NCI-H2081 treated with DMSO at 0.1 percent for 48 hours (cell line): ENCODE measurements at regions not wholly inside any gene's neighbourhood (a gene's known extent, or its start where the extent isn't known, plus 50 kb on each side); places are given as distances from the start of the nearest gene placed in this dataset.

Source experiments
- DNase-seq: peaks from one replicate; lab custom pipeline; 2025; lab: John Stamatoyannopoulos, UW

- no peak for DNase-seq
Observed at GRCh38 chrX:125791787-125792186, 374.3 kb downstream of the DCAF12L2 start.

- DNase-seq: no peak
Observed at GRCh38 chrX:125810856-125811255, 355.2 kb downstream of the DCAF12L2 start.

DNA sequence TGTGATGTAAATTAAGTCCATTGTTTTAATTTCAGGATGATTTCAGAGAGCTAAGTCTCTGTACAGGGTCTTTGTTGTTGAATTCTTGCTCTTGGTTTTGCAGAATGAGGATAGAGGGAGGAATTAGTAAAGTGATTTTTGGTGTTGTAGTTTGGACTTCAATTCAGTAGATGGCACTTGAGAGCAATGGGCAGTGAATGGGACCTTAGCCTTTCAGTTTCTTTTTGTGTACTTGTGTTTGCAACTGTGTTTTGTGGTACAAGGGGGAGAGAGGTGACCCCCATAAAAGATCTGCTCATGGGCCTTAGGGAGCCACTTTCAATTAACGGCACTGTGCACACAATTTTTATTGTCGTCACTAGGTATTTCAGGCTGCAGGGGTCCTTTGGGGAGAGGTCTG lies 340.0 kb downstream of the DCAF12L2 start:
- DNase-seq: no peak

DNA sequence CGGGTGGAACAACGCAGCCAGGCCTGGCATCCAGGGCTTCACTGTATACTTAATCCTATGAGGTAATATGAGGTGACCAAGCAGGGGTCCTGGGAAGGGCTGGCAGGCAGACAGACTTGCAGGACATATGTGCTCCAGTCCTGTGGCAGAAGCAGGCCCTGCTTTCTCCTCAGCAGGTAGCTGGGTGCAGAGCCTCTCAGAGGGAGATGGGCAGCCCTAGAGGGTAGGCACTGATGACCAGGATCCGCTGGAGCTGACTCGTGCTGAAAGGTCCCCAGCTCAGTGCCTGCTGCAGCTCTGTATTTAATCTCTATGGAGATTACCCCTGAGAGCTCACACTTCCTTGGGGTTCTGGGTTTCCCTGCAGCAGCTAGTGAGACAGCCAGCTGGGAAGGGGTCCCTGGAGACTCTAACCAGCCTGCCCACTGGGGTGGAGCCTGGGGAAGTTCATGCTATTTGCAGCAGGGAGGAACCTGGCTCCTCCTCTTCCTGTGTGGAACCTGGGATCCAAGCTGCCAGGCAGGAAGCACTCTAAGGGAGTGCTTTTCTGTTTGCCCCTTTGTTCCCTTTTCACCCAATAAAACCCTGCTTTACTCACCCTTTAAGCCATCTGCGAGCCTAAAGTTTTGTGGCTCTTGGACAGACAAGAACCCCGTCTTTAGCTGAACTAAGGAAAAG lies 339.2 kb downstream of the DCAF12L2 start:
- no peak for DNase-seq

- DNase-seq: no peak
Observed at GRCh38 chrX:125846271-125846670, 319.8 kb downstream of the DCAF12L2 start.

DNA sequence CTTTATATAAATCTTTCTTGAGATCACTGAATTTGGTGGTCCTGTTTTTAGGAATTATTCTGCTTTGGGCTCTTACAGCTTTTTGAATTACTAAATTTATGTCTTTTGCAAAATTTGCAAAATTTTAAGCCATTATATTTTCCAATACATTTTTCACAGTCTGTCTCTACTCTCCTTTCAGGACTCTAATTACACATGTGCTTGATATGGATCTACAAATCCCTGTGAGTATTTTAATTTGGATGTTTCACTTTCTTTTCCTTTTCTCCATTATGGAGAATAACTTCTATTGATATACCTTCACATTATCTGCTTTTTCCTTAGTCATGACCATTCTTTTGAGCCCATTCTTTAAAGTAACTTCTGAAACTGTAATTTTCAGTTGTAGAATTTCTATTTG lies 315.4 kb downstream of the DCAF12L2 start:
- DNase-seq: no peak

DNA sequence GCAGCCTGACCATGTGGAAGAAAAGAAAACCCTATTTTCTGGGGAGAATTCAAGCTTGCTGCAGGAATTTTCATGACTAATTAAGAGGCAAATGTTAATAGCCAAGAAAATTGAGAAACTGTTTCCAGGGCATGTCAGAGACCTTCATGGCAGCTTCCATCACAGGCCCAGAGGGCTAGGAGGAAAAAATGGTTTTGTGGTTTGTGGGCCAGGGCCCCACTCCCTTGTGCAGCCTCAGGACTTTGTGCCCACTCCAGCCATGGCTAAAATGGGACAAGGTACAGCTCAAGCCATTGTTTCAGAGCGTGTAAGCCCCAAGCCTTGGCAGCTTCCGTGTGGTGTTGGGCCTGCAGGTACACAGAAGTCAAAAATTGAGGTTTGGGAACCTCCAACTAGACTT lies 282.9 kb downstream of the DCAF12L2 start:
- no peak for DNase-seq

GRCh38 chrX:125894947-125895346 lies 271.1 kb downstream of the DCAF12L2 start:
- DNase-seq: no peak

GRCh38 chrX:125895518-125895917 lies 270.6 kb downstream of the DCAF12L2 start:
- DNase-seq: no peak

- no peak for DNase-seq
Observed at GRCh38 chrX:125926295-125926694, 239.8 kb downstream of the DCAF12L2 start.

GRCh38 chrX:125940985-125941384 lies 225.1 kb downstream of the DCAF12L2 start:
- DNase-seq: no peak

DNA sequence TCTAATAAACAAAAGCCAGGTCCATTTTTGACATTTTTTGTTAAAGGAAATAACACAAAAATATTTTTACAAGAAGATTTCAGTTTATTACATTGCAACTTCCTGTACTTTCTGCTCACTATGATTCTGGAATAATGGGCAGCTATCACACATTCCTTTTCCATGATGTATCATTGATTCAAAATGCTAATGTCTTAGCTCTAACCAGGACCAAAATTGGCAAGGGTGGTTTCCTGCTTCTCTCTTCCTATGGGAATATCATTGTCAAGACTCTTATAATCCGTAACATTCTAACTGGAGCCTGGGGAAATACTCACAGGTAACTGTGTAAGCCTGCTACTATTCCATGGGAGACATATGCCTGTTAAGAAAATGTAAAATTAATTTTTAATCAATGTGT lies 218.6 kb downstream of the DCAF12L2 start:
- DNase-seq: no peak

DNA sequence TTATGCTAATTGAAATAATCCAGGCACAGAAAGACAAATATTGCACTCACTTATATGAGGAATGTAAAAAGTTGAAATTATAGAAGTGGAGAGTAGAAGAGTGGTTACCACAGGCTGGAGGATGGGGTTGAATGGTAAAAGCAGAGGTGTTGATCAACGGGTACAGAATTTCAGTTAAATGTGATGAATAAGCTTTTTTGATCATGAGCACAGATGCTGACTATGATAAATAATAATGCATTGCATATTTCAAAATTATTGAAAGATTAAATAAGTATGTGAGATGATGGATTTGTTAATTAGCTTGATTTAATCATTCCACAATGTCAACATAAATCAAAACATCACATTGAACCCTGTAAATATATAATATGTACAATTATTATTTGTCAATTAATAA lies 213.1 kb downstream of the DCAF12L2 start:
- no peak for DNase-seq

DNA sequence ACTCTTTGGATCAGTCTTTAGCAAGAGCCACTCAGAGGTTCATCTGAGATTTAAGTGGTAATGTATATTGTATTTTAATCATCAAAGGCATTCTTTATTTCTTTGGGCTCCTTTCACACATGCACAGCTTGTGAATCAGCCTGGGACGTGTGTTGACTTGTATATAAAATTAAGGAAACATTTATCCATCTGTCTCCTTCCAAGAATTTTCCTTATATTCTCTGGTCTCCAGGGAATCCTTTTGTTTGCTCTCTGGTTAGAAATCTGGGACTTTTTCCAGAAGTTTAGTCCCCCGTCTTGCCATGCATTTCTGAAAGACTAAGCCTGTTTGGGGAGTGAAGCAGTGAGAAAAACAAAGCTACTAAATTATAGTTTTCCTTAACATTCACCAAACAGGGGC lies 212.3 kb downstream of the DCAF12L2 start:
- DNase-seq: no peak

DNA sequence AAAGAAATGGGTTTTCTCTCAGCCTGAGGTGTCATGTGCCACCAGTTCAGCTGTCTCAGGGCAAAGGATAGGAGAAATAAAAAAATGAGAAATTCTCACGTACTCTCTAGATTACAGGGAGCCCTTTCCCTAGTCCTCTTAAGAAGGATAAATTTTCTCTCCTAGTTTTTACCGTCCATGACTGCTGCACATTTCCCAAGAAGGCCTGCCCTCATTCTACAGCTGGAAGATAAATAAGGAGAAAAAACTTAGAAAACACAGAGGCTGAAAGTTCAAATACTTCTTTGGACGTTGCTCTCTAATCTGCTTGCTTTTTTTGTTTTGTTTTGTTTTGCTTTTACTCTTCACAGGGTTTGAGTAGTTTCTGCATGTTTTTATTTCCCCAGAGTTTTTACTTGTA lies 211.9 kb downstream of the DCAF12L2 start:
- no peak for DNase-seq

GRCh38 chrX:125977851-125978250 lies 188.2 kb downstream of the DCAF12L2 start:
- DNase-seq: no peak

DNA sequence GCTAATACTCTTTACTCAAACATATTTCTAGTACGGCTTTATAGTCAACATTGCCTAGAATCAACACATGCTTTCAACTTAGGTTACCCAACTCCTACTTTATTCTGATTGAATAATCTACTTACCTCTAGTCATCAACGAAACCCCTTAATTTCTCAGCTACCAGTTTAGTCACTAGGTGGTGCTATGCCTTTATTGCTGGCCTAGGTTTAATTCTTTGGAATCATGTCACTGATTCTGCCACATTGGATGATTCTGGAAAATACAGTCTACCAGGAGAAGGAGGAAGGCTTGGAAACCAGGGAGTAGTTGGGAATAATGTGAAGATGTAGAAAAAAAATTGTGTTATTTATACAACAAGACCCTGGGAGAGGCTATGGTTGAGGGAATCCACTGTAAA lies 167.7 kb downstream of the DCAF12L2 start:
- peak; percentile 1 for DNase-seq

- DNase-seq: no peak
Observed at GRCh38 chrX:126027229-126027628, 138.9 kb downstream of the DCAF12L2 start.

GRCh38 chrX:126030021-126030420 lies 136.1 kb downstream of the DCAF12L2 start:
- DNase-seq: no peak

- DNase-seq: no peak
Observed at GRCh38 chrX:126063984-126064383, 102.1 kb downstream of the DCAF12L2 start.

DNA sequence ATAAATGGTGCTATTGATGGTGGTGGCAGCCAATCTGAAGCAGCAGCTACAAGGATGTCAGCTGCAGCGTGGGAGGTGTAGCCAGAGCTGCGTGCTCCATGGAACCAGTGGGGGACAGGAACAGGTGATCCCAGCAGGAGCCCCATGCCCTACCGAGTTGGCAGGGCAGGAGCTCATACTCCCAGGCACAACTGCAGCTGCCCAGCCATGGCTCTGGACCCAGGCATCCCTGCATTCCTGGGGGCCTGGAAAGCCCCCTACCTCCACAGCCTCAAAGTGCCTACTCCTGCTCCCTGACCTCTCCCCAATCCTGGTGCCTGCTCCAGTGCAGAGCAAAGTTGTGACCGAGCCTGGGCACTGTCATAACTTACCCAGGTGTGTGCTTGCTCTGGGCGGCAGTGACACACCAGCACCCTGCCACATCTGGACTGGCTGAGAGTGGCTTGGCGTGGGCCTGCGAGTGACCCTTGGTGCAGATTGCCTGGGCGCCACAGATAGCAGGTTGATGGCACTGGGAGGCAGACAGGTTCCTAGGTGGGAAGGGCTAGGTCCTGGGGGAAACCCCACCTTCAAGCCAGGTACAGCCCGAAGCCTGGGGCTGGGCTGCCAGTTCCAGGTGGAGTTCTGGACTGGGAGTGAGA lies 101.1 kb downstream of the DCAF12L2 start:
- DNase-seq: no peak

DNA sequence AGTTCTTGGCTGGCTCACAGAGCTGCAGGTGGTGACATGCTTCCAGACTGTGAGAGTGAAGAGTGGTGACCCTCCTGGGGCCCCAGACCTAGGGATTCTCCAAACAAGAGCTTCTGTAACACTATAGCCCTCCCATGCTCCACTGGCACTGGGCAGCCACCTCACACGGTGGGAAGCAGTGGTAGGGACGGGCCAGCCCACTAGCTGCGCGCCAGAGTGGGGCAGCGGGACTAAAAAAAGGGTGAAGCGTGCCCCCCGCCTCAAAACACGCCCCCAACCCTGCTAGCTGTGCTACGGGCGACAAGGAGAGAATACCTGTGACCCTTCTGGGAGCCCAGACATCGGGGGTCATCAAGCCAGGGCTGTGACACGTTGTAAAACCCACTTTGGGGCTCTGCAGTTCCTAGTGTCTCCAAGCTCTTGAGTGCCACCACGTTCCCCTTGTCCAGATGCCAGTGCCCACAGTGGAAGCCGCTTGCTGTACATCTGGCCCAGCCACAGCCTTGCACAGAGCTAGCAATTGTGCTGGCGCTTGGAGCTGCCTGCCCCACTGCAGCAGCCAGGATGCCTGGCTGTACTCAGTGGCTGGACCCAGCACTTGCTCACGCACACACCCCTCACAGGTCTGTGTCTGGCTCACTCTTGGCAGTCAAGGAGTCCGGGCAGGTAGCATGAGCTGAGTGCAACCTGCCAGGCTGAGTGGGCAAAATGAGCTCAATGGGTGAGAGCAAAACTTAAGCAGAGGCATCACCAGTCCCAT lies 100.0 kb downstream of the DCAF12L2 start:
- DNase-seq: no peak
